Lower lobe of right lung (tissue), 2 donors: ENCODE measurements at regions not wholly inside any gene's neighbourhood (a gene's known extent, or its start where the extent isn't known, plus 50 kb on each side); places are given as distances from the start of the nearest gene placed in this dataset.
A peak's percentile ranks its signal among the peaks of the same experiment; 100 is the strongest.

Experiments used
- ATAC-seq, 2 donors: fragments of 200-7000 bp; cut with Tn5 transposase; one replicate each; pipeline ENCODE4 v1.9.1; 2020 to 2022; ENCODE audit warnings: mild to moderate bottlenecking in 2 of 2, moderate library complexity in 2 of 2
- DNase-seq: peaks from one replicate; pipeline ENCODE4 v3.0.0-alpha.2; 2020
- H3K27ac ChIP-seq: fragments of 200-600 bp; one replicate; pipeline ENCODE4 v1.8.0; 2022
- H3K27me3 ChIP-seq: fragments of 200-600 bp; one replicate; pipeline ENCODE4 v1.8.0; 2022; ENCODE audit warnings: low read depth
- H3K36me3 ChIP-seq: fragments of 200-600 bp; one replicate; pipeline ENCODE4 v1.8.0; 2022; ENCODE audit warnings: mild to moderate bottlenecking
- H3K4me1 ChIP-seq: fragments of 200-600 bp; one replicate; pipeline ENCODE4 v1.8.0; 2022
- H3K4me3 ChIP-seq: fragments of 200-600 bp; one replicate; pipeline ENCODE4 v1.8.0; 2022; ENCODE audit warnings: mild to moderate bottlenecking
- H3K9me3 ChIP-seq: fragments of 200-600 bp; one replicate; pipeline ENCODE4 v1.8.0; 2022
- CTCF ChIP-seq: fragments of 200-600 bp; IDR thresholded peaks from one replicate; pipeline ENCODE4 v1.8.0; 2022; ENCODE audit warnings: antibody characterized with exemption, mild to moderate bottlenecking
- intact Hi-C: fragments of 100-400 bp; cut with DNase I; formaldehyde crosslinking; loops from one replicate; pipeline ENCODE4 v1.11.0; 2022
- donor health status: DM: no; HTN: yes; CAD: no; lungs with severe emphysema.

GRCh38 chr21:17435565-17436543, 77.0 kb upstream of the CXADR start:
- no peaks in the 10 kb centered on the region for H3K27me3 ChIP-seq

GRCh38 chr21:17436626-17437111, 76.2 kb upstream of the CXADR start:
- Histone ChIP-seq H3K9me3 (no peaks in the 10 kb centered on the region), H3K36me3 (no peaks in the 10 kb centered on the region), H3K4me1 (peaks cover 10% of the 10 kb centered on the region), H3K27ac (no peak overlapping the region), H3K4me3 (no peak overlapping the region), H3K27me3 (no peaks in the 10 kb centered on the region)
- intact Hi-C loops: no loop called here
- DNase-seq: no peak
- no peak for TF ChIP-seq CTCF
- ATAC-seq: no peak

More at GRCh38 chr21:17435565-17436543, 77.0 kb upstream of the CXADR start:
- TF ChIP-seq CTCF: no peak
- intact Hi-C loops: no loop called here
- no peaks in the 10 kb centered on the region for H3K36me3 ChIP-seq
- no peaks in the 10 kb centered on the region for H3K9me3 ChIP-seq
- ATAC-seq: no peak
- no peak overlapping the region for H3K4me3 ChIP-seq
- no peak for DNase-seq
- peaks cover 6% of the 10 kb centered on the region for H3K4me1 ChIP-seq
- no peak overlapping the region for H3K27ac ChIP-seq

- intact Hi-C loops: no loop called here
- ATAC-seq: no peak
- H3K27me3 ChIP-seq: no peaks in the 10 kb centered on the region
- peaks cover 10% of the 10 kb centered on the region for H3K4me1 ChIP-seq
- H3K27ac ChIP-seq: no peak overlapping the region
- TF ChIP-seq CTCF: no peak
- no peak for DNase-seq
- H3K9me3 ChIP-seq: no peaks in the 10 kb centered on the region
- no peaks in the 10 kb centered on the region for H3K36me3 ChIP-seq
- no peak overlapping the region for H3K4me3 ChIP-seq
Measured at GRCh38 chr21:17438635-17439034, 74.2 kb upstream of the CXADR start.

- Histone ChIP-seq H3K9me3 (no peaks in the 10 kb centered on the region), H3K36me3 (no peaks in the 10 kb centered on the region), H3K27me3 (no peaks in the 10 kb centered on the region), H3K4me3 (no peak overlapping the region), H3K27ac (no peak overlapping the region), H3K4me1 (peaks cover 5% of the 10 kb centered on the region)
- intact Hi-C loops: no loop called here
- no peak for DNase-seq
- no peak for ATAC-seq
- no peak for TF ChIP-seq CTCF
Measured at GRCh38 chr21:17440969-17441368, 71.9 kb upstream of the CXADR start.

GRCh38 chr21:17441370-17441769, 71.5 kb upstream of the CXADR start:
- Histone ChIP-seq H3K4me1 (peaks cover 5% of the 10 kb centered on the region), H3K4me3 (no peak overlapping the region), H3K36me3 (no peaks in the 10 kb centered on the region), H3K27me3 (no peaks in the 10 kb centered on the region), H3K9me3 (no peaks in the 10 kb centered on the region), H3K27ac (no peak overlapping the region)
- peak; percentile 63 to 73 for ATAC-seq
- peak; percentile 65 for DNase-seq
- intact Hi-C loops: no loop called here
- TF ChIP-seq CTCF: no peak
